NCI-H1930 (cell line): ENCODE measurements at regions not wholly inside any gene's neighbourhood (a gene's known extent, or its start where the extent isn't known, plus 50 kb on each side); places are given as distances from the start of the nearest gene placed in this dataset.

Experiments used
- DNase-seq, 2 experiments: peaks; one replicate each; lab custom pipeline; 2025; lab: John Stamatoyannopoulos, UW

GRCh38 chr13:22189176-22190048 lies 518.5 kb downstream of the FGF9 start:
- no peak for DNase-seq

GRCh38 chr13:22193070-22193469 lies 522.2 kb downstream of the FGF9 start:
- DNase-seq = no peak

GRCh38 chr13:22194106-22194805 lies 523.4 kb downstream of the FGF9 start:
- DNase-seq = no peak

- no peak for DNase-seq
Measured at GRCh38 chr13:22195726-22196125, 524.9 kb downstream of the FGF9 start.

GRCh38 chr13:22196777-22197176 lies 525.9 kb downstream of the FGF9 start:
- DNase-seq = no peak

GRCh38 chr13:22198001-22198400 lies 527.1 kb downstream of the FGF9 start:
- no peak for DNase-seq

DNA sequence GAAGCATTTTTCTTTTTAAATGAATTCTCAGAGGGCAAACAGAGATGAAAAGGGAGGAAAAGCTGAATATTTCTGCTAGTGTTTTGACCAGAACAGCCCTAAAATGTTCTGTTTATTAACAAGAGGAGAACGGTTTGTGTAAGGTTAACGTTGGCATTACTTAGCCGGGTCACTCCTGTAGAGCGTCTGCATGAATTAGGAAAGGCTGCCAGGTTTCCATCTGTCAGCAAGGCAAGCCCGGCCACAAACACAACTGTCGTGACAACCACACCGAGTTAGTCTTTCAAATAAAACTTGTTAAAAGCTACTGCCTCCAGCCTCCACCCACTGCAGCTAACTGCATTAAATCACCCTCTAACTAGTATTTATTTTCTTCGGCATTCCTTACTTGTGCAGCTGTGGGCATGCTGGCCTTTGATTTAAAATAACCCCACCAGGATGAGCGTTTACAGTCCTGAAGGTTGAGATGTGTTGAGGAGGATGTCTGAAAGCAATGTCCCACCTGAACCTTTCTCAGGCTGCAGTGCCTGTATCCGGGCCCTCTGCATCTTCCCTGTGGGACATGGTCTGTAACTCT lies 527.9 kb downstream of the FGF9 start:
- DNase-seq = no peak

GRCh38 chr13:22200440-22200839 lies 529.6 kb downstream of the FGF9 start:
- DNase-seq = no peak

DNA sequence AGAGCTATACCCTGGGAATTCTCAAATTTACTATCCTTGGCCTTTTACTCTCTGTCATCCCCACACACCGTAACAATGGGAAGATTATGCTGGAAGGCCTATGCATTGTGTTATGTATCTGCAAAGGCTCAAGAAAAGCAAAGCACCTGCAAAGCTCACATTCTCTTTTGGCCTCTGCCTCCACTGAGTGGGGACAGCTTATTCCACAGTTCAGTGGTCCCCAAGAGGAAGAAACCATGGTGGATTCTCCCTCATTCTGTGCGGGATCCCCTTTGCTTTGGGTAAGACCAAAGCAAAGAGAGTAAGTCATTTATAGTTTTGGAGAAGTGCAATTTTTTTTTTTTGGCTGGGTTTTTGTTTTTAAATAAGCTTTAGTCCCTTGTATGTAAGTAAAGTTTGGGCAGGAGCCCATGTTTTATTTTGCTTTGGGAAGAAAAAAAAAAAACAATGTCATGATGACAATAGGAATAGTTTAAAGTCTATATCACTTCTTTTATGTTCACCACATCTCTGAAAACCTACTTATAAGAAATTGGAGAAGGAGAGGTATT lies 530.6 kb downstream of the FGF9 start:
- DNase-seq = no peak

GRCh38 chr13:22210134-22210930 lies 539.5 kb downstream of the FGF9 start:
- no peak for DNase-seq

GRCh38 chr13:22211876-22212275 lies 541.0 kb downstream of the FGF9 start:
- no peak for DNase-seq

DNA sequence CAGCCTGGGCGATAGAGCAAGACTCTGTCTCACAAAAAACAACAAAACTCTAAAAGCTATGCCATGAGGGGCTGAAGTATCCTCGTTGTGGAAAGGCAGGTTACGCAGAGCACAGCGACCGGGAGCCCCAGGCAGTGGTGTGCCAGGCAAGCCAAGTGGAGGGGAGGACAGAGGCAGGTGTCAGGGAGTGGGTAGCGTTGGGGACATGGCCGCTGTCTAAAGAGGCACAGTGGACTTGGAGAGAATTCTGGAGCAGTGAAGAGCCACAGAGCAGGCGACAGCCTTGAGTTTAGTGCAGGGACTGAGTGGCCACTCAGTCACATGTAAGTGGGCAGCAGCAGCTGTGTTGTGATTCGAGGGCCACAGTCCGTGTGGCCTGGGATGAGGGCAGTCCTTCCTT lies 541.7 kb downstream of the FGF9 start:
- no peak for DNase-seq

GRCh38 chr13:22214184-22214583 lies 543.3 kb downstream of the FGF9 start:
- DNase-seq = no peak

DNA sequence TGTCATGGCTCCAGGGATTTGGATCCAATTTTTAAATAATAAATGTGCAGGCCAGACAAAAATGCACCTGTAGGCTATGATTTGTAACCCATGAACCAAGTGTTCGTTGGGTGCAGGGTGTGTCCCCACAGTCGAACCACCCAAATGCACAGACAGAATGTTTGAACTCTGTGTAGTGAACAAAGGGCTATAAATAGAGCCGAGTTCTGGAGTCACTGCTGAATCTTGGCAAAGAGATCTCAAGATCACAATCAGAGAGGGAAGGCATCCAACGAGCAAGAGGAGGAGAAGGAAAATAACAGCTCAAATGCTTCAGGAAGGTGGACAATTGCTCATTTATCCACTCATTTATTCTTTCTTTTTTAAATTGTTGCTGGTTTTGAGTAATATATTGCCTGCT lies 547.9 kb downstream of the FGF9 start:
- DNase-seq = no peak

DNA sequence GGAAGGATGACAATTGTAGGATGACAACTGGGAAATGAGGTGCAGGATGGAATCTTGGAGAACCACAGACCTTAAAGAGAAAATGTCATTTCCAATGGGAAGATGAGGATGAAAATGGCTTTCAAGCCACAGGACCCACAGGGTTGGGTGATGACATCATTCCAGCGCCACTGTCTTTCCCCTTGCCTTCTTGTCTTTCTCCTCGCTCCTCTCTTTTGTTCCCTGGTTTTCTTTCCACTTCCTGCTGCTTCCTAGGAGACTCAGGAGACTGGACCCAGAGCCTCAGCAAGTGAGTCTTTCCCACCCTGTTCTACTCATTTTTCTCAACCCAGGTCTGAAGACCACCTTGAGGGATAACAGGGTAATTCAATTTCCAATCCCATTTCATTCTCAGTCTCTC lies 548.8 kb downstream of the FGF9 start:
- DNase-seq = peak in 1 of 2 experiments; percentile 3

DNA sequence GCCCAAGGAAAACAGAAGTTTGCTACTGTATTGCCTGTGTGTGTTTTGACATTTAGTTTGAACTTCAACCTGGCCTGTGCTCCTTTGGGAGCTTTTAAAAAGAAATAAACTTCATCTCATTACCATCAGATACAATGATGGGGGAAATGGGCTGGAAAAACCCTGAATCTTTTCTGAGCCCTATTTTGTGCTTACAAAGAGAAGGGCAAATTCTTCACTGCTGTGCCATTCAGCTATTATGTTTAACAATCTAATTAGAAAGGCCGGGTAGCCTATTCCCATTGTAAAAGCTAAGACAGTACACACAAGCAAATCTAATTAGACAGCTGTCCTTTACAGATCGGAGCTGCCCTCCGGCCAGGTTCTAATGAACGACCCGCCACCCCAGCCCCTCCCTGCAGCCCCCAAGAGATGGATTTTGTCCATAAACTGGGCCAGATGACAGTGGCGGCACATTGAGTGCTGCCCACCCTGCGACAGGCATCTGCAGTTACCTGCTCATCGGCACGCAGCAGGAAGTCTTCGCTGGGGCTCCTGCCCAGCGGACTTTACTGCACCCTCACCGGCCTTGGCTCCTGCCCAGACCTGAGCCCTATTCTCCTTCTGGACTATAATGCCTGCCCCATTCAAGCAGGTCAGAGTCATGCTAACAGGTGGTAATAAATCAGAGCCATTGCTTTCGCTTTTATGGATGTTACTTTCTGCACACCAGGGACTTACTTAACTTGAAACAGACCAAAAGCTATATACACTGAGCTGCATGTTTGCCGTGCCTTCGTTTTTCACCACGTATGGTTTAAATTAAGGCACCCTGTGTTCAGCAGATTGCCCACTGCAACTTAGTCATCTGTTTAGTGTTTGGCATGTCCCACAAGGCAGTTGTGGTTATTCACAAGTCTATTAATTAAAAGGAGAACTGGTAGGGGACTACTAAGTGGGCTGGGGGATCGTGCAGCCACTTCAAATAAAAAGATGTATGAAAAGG lies 549.6 kb downstream of the FGF9 start:
- DNase-seq = peak; percentile 62 to 82

DNA sequence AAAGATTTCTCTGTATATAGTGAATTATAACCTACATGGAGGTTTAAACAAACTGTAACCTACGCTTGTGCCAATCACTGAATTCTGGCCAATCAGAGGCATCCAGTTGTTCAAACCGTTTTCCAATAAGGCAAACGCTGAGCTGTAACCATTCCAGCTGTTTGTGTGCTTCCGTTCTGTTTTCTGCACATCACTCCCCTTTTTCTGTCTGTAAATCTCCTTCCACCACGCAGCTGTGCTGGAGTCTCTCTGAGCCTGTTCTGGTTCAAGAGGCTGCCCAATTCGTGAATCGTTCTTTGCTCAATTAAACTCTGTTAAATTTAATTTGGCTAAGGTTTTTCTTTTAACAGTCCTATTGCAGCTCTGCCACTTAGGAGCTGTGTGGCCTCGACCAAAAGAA lies 552.5 kb downstream of the FGF9 start:
- no peak for DNase-seq

- DNase-seq = no peak
Measured at GRCh38 chr13:22226086-22226485, 555.2 kb downstream of the FGF9 start.

GRCh38 chr13:22227895-22228294 lies 557.0 kb downstream of the FGF9 start:
- DNase-seq = no peak

- no peak for DNase-seq
Measured at GRCh38 chr13:22229916-22230315, 559.0 kb downstream of the FGF9 start.

GRCh38 chr13:22232186-22232585 lies 561.3 kb downstream of the FGF9 start:
- DNase-seq = no peak
